ENCODE measurements at regions not wholly inside any gene's neighbourhood (a gene's known extent, or its start where the extent isn't known, plus 50 kb on each side); places are given as distances from the start of the nearest gene placed in this dataset.
"Not testable (repeated sequence)": the region's sequence is repeated elsewhere in the genome, so short reads cannot be mapped to it uniquely, and the experiment has no call there.

DNA sequence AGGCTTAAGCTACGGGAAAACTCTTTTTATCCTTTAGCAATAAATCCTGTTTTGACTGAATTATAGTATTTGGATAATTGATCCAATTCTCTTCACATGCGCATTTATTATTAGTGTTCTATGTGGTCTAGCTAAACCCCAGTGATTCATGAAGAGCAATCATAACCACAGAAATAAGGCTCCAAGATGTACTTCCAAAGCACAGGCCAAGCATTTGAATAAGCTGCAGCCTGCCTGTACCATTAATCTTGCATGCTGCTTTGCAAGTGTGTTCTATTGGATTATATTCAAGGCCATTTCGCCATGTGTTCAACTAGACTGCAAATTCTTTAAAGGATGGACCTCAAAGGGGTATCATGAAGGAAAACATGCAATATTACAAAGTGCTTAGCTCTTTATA, 385.2 kb upstream of the FAT1 start:
- no peak for DNase-seq (ENCODE audit: low read depth in 2 of 3, low spot score in 1 of 3)

DNA sequence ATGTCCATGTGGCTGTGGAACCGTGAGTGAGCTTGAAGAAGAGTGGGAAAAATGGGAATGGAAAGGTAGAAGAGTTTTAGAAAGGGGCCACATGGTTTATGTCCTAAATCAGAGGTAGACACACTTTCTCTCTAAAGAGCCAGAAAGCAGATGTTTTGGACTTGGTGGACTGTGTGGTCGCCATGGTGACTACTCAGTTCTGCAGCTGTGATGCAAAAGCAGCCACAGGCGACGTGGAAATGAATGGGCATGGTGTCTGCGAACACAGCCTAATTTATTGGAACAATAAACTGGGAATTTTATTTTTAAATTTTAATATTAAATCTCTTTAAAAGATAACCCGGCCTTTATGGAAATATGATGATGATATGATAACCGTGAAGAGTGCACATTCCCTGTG, 386.0 kb upstream of the FAT1 start:
- no peak for DNase-seq (ENCODE audit: low read depth in 2 of 3, low spot score in 1 of 3)

DNA sequence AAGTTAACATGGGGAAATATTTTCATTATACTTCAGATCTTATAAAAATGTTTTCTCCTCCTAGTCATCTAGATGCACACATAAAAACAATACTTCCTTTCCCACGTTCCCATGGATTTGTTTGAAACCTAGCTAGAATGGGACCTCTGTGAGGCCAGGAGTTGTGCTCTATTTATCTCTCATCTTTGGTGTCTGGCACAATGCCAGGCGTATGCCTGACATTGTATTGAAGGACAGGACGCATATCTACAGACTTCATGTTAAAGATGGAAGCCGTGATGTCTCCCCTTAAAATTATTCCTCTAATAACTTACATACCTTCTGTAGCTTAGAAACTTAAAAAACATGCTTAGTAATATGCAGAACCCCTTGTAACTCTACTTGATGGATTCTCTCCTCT, 394.5 kb upstream of the FAT1 start:
- no peak for DNase-seq (ENCODE audit: low read depth in 2 of 3, low spot score in 1 of 3)

DNA sequence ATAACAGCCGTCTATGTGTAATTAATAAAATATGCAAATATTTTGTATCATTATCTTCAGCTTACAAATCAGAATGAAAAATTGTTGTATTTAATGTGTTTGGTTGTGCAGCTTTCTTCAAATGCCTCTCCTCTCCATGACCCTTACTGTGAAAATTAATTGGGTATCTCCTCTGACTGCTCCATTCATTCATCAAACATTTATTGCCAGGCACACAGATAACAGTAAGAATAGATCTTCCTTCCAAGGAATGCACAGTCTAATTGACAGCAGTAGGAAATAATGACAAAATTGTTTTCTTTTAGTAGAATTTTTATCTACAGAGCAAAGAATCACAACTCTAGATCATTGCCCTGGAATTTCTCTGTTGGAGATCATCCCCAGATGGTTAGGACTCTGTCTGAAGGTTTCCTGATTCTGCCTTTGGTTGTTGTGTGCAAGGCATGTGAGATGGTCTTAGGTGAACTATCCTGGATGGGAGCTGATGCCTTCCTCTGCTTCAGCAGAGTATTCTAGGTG, 395.0 kb upstream of the FAT1 start:
- DNase-seq (ENCODE audit: low read depth in 2 of 3, low spot score in 1 of 3): no peak

DNA sequence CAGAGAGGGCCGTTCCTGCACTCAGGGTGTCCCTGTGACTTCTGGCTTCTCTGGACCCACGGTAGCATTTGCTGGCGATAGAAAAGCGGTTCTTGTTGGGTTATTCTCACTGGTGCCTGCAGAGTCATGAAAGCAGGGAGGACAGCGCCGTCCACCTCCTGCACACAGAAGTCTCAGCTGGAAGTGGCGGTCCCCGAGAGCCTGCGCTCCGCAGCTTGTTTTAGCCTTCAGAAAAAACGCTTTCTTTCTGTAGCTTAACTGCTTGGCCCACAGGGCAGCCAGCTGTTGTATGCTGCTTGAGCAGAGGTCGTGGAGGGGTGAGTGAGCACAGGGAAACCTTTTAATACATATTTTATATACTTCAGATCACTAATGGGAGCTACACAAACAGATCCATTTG, 400.7 kb upstream of the FAT1 start:
- DNase-seq (ENCODE audit: low read depth in 2 of 3, low spot score in 1 of 3): no peak

DNA sequence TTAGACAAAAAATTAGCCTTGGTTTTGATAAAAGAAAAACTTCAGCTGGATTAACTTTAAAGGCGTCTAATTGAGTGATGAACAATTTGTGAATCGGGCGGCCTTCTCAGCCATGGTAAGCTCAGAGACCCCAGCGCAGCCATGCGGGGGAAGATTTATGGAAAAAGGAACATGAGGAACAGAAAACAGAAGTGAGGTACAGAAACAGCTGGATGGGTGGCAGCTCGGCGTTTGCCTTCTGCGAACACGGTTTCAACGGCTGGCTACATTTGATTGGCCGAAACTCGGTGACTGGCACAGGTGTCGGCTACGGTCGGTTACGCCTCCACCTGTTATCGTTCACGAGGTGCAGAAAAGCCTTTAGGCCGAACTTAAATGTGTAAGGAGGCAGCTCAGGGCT, 401.4 kb upstream of the FAT1 start:
- DNase-seq (ENCODE audit: low read depth in 2 of 3, low spot score in 1 of 3): no peak

DNA sequence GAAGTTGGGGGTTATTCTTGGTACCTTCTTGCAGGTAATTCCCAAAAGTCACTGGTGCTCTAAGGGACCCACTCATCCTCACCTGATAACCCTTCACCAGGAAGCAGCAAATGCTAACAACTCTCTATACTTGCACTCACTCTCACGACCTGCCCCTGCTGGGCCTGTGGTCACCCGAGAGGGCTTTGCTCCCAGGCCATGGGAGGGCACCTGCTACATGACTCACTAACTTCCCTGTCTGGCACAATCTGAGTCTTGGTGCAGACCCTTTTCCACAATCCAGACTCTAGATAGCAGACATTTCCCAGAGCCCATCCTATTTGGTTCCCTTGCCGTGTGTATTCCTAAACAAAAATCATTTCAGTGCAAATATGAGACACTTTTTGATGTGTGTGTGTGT, 403.8 kb upstream of the FAT1 start:
- DNase-seq (ENCODE audit: low read depth in 2 of 3, low spot score in 1 of 3): no peak

DNA sequence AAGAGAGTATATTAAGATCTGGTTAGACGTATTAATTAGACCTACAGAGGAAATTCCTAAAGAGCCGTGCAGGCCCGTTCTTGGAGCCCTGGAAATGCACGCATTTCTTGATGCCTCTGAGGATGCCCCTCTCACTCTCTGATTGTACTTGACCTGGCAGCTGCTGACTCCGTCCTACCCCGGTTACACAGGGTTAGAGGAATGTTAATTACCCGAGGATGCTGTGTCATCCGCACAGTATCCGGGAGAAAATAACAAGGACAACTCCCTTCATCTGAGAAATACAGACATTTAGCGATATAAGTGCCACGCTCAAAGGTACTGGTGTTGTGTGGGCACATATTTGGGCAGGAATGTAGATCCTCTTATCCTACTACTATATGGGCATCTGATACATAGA, 404.6 kb upstream of the FAT1 start:
- DNase-seq (ENCODE audit: low read depth in 2 of 3, low spot score in 1 of 3): no peak

DNA sequence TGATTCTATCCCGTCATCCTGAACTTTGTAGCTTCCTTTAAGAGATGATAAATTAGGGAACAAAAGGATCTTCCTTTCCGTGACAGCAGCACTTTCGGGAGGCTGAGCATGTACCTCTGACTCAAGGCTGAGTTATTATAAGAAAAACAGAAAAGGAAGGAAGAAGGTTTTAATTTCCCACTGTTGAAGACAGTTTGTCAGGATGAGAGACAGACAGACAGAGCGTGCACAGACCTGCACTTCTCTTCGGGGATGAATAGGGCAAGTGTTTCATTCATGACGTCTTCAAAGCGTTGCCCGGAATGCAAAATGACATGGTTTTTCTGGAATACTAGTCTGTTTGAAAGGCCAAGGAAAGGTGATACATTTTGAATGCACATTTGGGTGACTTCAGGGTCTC, 405.3 kb upstream of the FAT1 start:
- no peak for DNase-seq (ENCODE audit: low read depth in 2 of 3, low spot score in 1 of 3)

DNA sequence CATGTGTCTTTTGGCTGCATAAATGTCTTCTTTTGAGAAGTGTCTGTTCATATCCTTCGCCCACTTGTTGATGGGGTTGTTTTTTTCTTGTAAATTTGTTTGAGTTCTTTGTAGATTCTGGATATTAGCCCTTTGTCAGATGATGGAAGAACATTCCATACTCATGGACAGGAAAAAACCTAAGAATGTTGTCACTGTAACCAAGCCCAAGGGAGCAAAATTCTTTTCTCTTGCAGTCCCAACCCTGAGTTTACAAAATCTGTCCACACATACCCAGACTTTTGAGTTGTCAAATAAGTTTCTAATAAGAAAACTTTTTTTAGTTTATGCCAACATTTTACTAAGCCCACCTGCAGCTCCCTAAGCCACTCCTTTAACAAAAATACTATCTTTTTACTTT, 408.2 kb upstream of the FAT1 start:
- DNase-seq (ENCODE audit: low read depth in 2 of 3, low spot score in 1 of 3): not testable (repeated sequence)

DNA sequence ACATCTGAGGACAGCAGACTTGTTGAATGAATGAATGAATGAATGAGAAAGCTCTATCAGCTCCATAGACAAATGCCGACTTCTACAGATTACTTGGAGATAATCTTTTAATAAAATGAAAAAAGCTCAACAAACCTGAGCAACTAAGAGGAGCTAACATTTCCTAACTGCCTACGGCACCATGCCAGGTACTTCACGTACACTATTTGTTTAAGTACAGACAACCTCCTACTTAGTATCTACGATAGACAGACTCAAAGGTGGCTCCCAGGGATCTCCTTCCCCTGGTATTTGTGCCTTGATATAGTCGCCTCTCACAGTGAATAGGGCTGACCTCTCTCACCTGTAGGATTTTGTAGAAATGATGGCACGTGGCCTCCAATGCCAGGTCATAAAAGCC, 412.2 kb upstream of the FAT1 start:
- DNase-seq (ENCODE audit: low read depth in 2 of 3, low spot score in 1 of 3): no peak

DNA sequence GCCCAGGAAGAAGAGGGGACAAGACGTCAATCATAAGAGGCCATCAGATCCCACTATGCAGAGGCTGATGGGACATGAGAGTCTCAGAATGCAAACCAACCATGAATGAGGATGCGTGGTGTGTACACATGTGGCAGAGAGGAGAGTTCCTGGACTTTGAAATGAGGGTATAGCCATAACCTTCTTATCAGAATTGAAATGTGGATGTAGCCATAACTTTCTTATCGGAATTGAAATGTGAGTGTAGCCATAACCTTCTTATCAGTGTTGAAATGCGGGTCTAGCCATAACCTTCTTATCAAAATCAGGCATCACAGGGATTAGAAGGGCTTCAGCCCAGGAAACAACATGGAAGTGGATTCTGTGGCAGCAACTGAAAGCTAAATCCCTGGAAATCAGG, 415.5 kb upstream of the FAT1 start:
- DNase-seq (ENCODE audit: low read depth in 2 of 3, low spot score in 1 of 3): no peak

DNA sequence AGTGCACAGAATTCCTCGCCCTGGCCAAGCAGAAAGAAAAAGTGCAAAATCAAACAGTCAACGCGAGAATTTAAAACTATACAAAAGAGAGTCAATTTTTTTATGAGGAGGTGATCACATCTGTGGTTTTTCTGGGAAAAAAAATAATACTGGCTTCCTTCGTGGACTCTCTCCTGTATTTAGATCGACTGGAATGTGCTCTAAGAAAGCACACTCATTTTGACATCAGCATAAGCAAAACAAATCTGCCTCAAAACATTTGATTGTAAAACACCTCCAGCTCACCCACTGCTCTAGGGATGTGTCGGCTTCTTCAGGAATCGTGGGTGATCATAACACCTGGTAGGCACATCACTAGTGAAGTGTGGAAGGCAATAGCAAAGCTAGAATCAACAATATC, 417.4 kb upstream of the FAT1 start:
- DNase-seq (ENCODE audit: low read depth in 2 of 3, low spot score in 1 of 3): no peak

DNA sequence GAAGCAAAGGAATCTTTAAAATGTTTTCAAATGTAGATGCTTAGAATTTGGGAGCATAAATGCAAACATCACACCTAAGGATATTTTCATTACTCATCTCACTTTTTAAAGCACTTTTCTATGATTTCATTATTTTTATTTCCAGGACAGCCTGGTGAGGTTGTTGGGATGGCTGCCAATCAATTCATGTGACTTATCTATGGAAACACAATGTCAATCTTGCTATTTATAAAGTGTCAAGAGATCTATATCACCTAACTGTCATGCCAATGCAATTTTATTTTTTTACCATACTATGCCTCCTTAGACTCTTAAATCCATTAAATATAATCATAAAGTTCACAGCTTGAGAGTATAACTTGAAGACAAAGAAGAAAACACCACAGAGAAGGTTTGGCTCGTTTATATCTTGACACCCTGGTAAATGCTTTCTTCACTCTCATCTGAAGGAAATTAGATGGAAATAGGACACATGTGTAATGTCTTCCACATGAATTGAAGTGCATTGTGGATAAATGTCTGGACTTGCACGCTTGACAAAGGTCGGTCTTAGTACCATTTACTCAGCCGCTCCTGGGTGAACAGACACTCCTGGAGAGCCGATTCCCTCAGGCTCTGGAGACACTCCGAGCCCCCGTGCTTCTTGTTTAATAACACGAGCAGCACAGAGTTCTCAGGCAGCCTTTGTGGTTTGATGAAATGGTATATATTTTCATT, 425.7 kb upstream of the FAT1 start:
- DNase-seq (ENCODE audit: low read depth in 2 of 3, low spot score in 1 of 3): no peak

DNA sequence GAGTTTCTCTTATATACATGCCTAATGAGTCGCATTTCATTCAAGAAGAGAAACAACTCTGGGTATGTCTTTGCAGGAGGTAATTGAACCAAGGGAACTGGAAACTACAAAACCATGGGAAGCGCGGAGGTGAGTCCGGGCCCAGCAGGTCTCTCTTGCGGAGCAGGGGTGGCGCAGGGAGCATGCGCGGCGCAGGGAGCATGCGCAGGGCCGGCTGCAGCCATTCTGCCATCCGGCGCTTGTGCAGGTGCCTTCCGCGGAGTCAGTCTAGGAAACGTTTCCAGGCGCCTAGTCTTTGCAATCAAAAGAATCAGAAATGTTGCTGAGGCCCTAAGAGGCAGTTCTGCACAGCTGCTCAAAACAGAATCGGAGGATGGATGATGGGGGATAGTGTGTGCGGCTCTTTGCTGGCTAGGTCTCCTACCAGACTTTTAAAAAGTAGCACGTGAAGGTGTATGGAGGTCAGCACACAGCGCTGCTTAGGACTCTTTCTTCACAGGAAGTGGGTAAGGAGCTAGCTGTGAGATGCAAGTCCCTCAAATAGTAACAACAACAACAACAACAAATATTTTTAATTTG, 433.8 kb upstream of the FAT1 start:
- DNase-seq (ENCODE audit: low read depth in 2 of 3, low spot score in 1 of 3): no peak

DNA sequence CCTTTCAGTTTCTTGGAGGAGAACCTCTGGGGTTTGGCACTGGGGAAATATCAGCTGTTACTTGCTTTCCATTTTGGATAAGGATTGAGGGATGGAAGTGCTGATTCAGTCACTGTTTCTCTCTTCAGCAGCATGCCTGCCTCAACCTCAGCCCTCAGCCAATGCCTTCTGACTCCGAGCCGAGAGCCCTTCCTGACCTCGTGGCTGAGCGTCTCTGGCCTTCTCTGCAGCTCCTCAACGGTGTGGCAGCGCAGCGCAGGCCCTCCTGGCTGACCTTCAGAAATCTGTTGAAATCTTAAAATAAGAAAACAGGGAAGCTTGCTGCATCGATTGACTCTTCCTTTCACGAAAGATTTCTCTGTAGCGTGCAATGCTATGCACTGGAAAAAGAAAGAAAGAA, 434.3 kb upstream of the FAT1 start:
- DNase-seq (ENCODE audit: low read depth in 2 of 3, low spot score in 1 of 3): no peak

DNA sequence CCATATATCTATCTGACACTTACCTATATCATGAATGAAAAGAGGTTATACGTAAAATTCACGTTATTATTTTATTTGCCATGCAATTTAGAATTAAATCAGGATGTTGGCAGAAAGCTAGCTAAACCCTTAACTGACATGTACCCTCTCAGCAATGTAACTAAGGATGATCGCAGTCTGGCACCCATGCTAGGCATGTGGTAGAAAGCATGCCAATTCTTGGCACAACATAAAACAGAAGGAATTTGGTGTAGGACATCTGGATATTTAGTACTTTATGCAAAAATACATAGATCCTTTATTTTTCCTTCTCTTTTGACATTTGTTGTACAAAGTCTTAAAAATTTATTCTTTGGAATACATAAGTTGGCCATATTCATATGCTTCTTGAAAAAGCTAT, 436.8 kb upstream of the FAT1 start:
- no peak for DNase-seq (ENCODE audit: low read depth in 2 of 3, low spot score in 1 of 3)

DNA sequence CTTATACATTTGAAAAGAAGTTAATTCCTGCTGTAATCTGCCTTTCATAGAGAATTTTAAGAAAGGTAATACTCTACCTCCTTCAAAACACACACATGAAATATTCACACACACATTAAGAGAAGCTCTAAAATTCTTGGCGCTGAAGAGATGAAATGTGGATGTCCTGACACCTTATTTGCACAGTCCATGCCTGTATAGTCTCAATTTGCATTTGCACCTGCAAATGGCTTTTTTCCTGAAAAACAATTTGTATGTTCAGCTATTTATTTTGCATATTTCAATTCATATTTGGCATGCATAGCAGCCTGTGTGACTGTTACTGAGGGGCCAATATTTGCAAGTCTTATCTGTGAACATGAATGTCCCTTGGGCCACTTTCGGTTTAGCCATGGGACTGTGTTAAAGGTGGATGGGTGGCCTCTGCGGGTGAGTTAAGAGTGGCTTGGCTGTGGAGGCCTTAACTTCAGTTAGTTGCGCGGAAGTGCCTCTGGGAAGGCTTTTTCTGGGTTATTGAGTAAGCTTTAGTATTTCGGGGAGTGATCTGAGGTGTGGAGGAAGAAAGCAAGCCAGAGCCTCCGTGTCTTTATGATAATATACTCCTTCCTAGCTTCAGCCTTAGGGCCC, 443.3 kb upstream of the FAT1 start:
- DNase-seq (ENCODE audit: low read depth in 2 of 3, low spot score in 1 of 3): no peak

DNA sequence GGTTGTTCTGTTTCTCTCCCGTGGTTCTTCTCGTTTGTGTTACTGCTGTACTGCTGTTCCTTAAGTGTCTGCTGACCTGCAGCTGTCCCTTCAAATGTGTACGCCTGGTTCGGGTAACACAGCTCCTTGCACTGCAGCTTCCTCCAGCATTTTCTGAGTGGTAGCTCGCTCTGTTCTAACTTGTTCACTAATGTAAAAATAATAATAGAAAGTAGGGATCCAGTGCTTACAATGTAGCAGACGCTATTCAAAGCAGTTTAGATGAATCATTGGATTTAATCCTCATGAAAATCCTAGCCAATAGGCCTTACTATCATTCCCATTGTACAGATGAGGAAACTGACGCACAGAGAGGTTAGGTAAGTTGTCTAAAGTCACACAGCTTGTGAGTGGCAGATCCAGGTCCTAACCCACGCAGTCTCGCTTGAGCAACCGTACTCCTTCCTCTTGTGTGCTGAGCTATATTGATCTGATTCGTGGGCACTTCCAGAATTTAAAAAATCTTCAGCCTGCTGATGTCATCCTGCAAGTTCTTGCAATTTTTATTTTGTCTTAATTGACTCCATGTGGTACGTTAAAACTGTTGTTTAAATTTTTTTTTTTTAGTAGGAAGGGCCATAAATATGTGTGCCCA, 448.2 kb upstream of the FAT1 start:
- DNase-seq (ENCODE audit: low read depth in 2 of 3, low spot score in 1 of 3): no peak

DNA sequence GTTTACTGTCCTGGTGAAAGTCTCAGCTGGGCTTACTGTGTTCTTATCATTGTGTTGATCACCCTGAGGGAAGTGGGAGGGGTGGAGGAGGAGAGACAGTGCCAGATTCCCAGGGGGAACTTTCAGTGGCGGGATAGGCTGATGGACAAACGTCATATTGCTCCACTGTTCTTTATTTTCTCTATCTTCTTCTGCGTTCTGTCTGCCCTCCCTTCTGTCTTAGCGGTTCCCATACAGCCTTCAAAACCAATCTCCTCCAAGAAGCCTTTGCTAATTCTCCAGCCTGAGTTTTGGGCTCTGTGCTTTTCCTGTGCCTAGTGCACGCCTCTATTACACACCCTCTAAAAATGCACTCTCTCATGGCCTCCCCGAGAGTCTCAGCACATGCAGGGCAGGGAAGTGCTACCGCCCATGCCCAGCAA, 448.7 kb upstream of the FAT1 start:
- DNase-seq (ENCODE audit: low read depth in 2 of 3, low spot score in 1 of 3): no peak

DNA sequence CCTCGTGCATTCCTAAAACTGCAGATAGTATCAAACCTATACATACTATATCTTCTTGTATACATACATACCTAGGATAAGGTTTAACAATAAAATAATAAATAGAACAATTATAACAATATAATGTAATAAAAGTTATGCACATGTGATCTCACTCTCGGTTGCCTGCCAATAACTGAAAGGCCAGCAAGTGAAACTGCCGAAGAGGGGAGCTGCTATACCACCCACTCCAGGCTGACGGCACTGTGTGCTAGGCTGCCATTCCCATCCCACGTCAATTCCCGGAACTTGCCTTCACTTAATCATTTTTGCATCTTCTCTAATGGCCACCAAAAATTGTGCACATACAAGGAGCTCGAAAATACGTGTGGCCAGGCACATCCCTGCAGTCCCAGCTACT, 451.1 kb upstream of the FAT1 start:
- DNase-seq (ENCODE audit: low read depth in 2 of 3, low spot score in 1 of 3): no peak

DNA sequence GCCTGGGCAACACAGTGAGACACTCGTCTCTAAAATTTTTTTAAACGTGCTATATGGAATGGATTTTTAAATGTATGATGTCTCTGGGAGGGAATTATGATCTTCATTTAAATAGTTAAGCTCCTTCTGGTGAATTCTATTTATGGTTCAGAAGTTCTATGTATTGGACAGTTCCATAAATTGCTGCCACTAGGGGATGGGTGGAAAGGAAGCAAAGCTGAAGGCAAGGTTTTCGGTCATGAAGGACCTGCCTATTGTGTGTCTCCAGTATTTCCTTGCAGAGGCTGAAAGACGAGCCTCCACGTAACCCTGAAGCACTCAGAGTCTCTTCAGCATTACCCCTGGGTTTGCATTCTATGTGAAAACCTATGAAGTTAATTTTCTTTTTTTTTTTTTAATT, 451.5 kb upstream of the FAT1 start:
- no peak for DNase-seq (ENCODE audit: low read depth in 2 of 3, low spot score in 1 of 3)
